EH (cell line): ENCODE measurements at regions not wholly inside any gene's neighbourhood (a gene's known extent, or its start where the extent isn't known, plus 50 kb on each side); places are given as distances from the start of the nearest gene placed in this dataset.

Experiments
- DNase-seq: peaks from one replicate; pipeline ENCODE4 v3.0.0-alpha.2; 2015; ENCODE audit warnings: low read depth

GRCh38 chr9:29830821-29831220 lies 2257.5 kb upstream of the C9orf72 start:
- DNase-seq, result no peak

GRCh38 chr9:29838491-29839020 lies 2265.3 kb upstream of the C9orf72 start:
- no peak for DNase-seq

- no peak for DNase-seq
Observed at GRCh38 chr9:29844251-29844650, 2271.0 kb upstream of the C9orf72 start.

- no peak for DNase-seq
Observed at GRCh38 chr9:29850664-29851063, 2277.4 kb upstream of the C9orf72 start.

GRCh38 chr9:29861803-29862202 lies 2288.5 kb upstream of the C9orf72 start:
- DNase-seq, result no peak

GRCh38 chr9:29865764-29866313 lies 2292.6 kb upstream of the C9orf72 start:
- no peak for DNase-seq

- DNase-seq, result no peak
Observed at GRCh38 chr9:29866556-29866955, 2293.3 kb upstream of the C9orf72 start.

GRCh38 chr9:29873579-29873978 lies 2300.3 kb upstream of the C9orf72 start:
- no peak for DNase-seq

- no peak for DNase-seq
Observed at GRCh38 chr9:29875547-29875946, 2302.3 kb upstream of the C9orf72 start.

GRCh38 chr9:29882767-29883166 lies 2309.5 kb upstream of the C9orf72 start:
- DNase-seq, result no peak

GRCh38 chr9:29906065-29906464 lies 2332.8 kb upstream of the C9orf72 start:
- no peak for DNase-seq

GRCh38 chr9:29928072-29928471 lies 2354.8 kb upstream of the C9orf72 start:
- no peak for DNase-seq

- DNase-seq, result no peak
Observed at GRCh38 chr9:29939559-29939958, 2366.3 kb upstream of the C9orf72 start.

- no peak for DNase-seq
Observed at GRCh38 chr9:29945012-29945411, 2371.7 kb upstream of the C9orf72 start.

- no peak for DNase-seq
Observed at GRCh38 chr9:29958469-29958868, 2385.2 kb upstream of the C9orf72 start.

- no peak for DNase-seq
Observed at GRCh38 chr9:29965834-29966233, 2392.6 kb upstream of the C9orf72 start.

GRCh38 chr9:29966247-29966646 lies 2393.0 kb upstream of the C9orf72 start:
- no peak for DNase-seq

GRCh38 chr9:29968831-29969230 lies 2395.6 kb upstream of the C9orf72 start:
- no peak for DNase-seq

- DNase-seq, result no peak
Observed at GRCh38 chr9:29969408-29969807, 2396.1 kb upstream of the C9orf72 start.

- DNase-seq, result no peak
Observed at GRCh38 chr9:29969856-29970647, 2396.8 kb upstream of the C9orf72 start.

GRCh38 chr9:29974197-29974596 lies 2400.9 kb upstream of the C9orf72 start:
- DNase-seq, result no peak

GRCh38 chr9:29976981-29977380 lies 2403.7 kb upstream of the C9orf72 start:
- no peak for DNase-seq

GRCh38 chr9:29981013-29981412 lies 2403.4 kb upstream of the ACO1 start:
- no peak for DNase-seq

GRCh38 chr9:29999645-30000044 lies 2384.8 kb upstream of the ACO1 start:
- no peak for DNase-seq
